ENCODE measurements at regions not wholly inside any gene's neighbourhood (a gene's known extent, or its start where the extent isn't known, plus 50 kb on each side); places are given as distances from the start of the nearest gene placed in this dataset.

- TF ChIP-seq SCMH1 (CRISPR knock-in tag; IDR thresholded peaks at IDR 0.05; ENCODE audit: borderline replicate concordance) (no peak), NR2C2 (CRISPR knock-in tag; IDR thresholded peaks at IDR 0.05; ENCODE audit: borderline replicate concordance) (no peak), SSRP1 (CRISPR knock-in tag; IDR thresholded peaks at IDR 0.05) (no peak), MAX (IDR thresholded peaks at IDR 0.05) (no peak), SUZ12 (IDR thresholded peaks at IDR 0.05; ENCODE audit: low read depth, low read length) (no peak), CAMTA2 (CRISPR knock-in tag; IDR thresholded peaks at IDR 0.05; ENCODE audit: borderline replicate concordance) (no peak), TCF7L2 (IDR thresholded peaks at IDR 0.05; ENCODE audit: low read depth, low read length) (no peak), ZNF281 (CRISPR knock-in tag; IDR thresholded peaks at IDR 0.05; ENCODE audit: borderline replicate concordance) (no peak), TP53 (CRISPR knock-in tag; conservative IDR thresholded peaks at IDR 0.05) (no peak), ZNF720 (CRISPR knock-in tag; IDR thresholded peaks at IDR 0.05) (no peak), ZNF740 (CRISPR knock-in tag; IDR thresholded peaks at IDR 0.05) (no peak)
Measured at GRCh38 chr22:22772396-22772795, 115.2 kb upstream of the IGLL5 start.

All from HepG2 (cell line).